ENCODE measurements at regions not wholly inside any gene's neighbourhood (a gene's known extent, or its start where the extent isn't known, plus 50 kb on each side); places are given as distances from the start of the nearest gene placed in this dataset.
"Not testable (repeated sequence)": the region's sequence is repeated elsewhere in the genome, so short reads cannot be mapped to it uniquely, and the experiment has no call there.

- DNase-seq = no peak
These were observed 55.1 kb downstream of the ID4 start for GRCh38 chr6:19892260-19892659.

- DNase-seq = no peak
These were observed 58.9 kb downstream of the ID4 start for GRCh38 chr6:19895866-19896692.

GRCh38 chr6:19896693-19897010 is 59.5 kb downstream of the ID4 start:
- DNase-seq = no peak

GRCh38 chr6:19898141-19898740 is 61.1 kb downstream of the ID4 start:
- DNase-seq = no peak

GRCh38 chr6:19902201-19902600 is 65.0 kb downstream of the ID4 start:
- DNase-seq = no peak

GRCh38 chr6:19904408-19904807 is 67.2 kb downstream of the ID4 start:
- DNase-seq = not testable (repeated sequence)

- DNase-seq = no peak
These were observed 68.4 kb downstream of the ID4 start for GRCh38 chr6:19905584-19905983.

- DNase-seq = no peak
These were observed 69.0 kb downstream of the ID4 start for GRCh38 chr6:19906171-19906570.

GRCh38 chr6:19911223-19911622 is 74.1 kb downstream of the ID4 start:
- no peak for DNase-seq

GRCh38 chr6:19918436-19918835 is 81.3 kb downstream of the ID4 start:
- DNase-seq = no peak

GRCh38 chr6:19921786-19922185 is 84.6 kb downstream of the ID4 start:
- no peak for DNase-seq

- no peak for DNase-seq
These were observed 88.4 kb downstream of the ID4 start for GRCh38 chr6:19925533-19925932.

GRCh38 chr6:19928461-19928860 is 91.3 kb downstream of the ID4 start:
- DNase-seq = no peak

GRCh38 chr6:19929312-19929711 is 92.1 kb downstream of the ID4 start:
- DNase-seq = no peak

GRCh38 chr6:19934996-19935591 is 97.9 kb downstream of the ID4 start:
- no peak for DNase-seq

- DNase-seq = not testable (repeated sequence)
These were observed 102.2 kb downstream of the ID4 start for GRCh38 chr6:19939321-19939720.

GRCh38 chr6:19939926-19940325 is 102.8 kb downstream of the ID4 start:
- DNase-seq = not testable (repeated sequence)

GRCh38 chr6:19943042-19943441 is 105.9 kb downstream of the ID4 start:
- no peak for DNase-seq

- no peak for DNase-seq
These were observed 108.7 kb downstream of the ID4 start for GRCh38 chr6:19945843-19946358.

GRCh38 chr6:19949155-19949554 is 112.0 kb downstream of the ID4 start:
- no peak for DNase-seq

GRCh38 chr6:19964115-19964514 is 126.9 kb downstream of the ID4 start:
- no peak for DNase-seq

- no peak for DNase-seq
These were observed 131.0 kb downstream of the ID4 start for GRCh38 chr6:19968201-19968600.

- DNase-seq = no peak
These were observed 135.1 kb downstream of the ID4 start for GRCh38 chr6:19972221-19972620.

All from stimulated activated CD4-positive, alpha-beta T cell treated with anti-CD3 and anti-CD28 coated beads, Interleukin-12 subunit alpha, Interleukin-12 subunit beta, amount 100 ng/mL, for 4 hours (primary cell).